OCI-LY7 (cell line): ENCODE measurements at regions not wholly inside any gene's neighbourhood (a gene's known extent, or its start where the extent isn't known, plus 50 kb on each side); places are given as distances from the start of the nearest gene placed in this dataset.

ENCODE experiments used
- EZH2phosphoT487 ChIP-seq: fragments of 200-600 bp; sonication (generic); IDR thresholded peaks from 2 replicates; pipeline ENCODE4 v1.6.1; 2018; ENCODE audit warnings: low read depth, borderline replicate concordance, mild to moderate bottlenecking, mixed run types, antibody characterized with exemption, low read length, moderate library complexity, mixed read lengths
- TF ChIP-seq, protein P1 (sequence below): fragments of 200-600 bp; sonication (generic); conservative IDR thresholded peaks from 2 replicates; pipeline ENCODE4 v1.5.1; 2014; ENCODE audit warnings: mild to moderate bottlenecking, antibody characterized with exemption, low read length, moderate library complexity, mixed read lengths

DNA sequence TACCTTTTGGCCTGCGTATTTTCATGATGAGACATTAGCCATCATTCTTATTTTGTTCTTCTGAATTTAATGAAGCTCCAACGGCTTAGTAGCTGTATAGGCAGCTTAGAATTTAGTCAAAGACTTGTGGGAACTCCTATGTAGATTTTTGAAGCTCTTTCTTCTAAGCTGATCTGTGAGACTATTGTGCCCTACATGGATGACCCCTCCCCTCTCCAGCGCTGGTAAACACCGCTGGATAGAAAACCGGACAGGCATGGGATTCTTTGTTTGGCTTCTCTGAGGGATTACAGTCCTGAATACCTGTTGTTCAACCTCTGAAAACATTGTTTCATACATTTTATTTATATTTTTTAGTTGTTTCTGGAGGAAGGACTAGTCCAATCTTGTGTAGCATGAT is 1353.4 kb downstream of the GRIK2 start:
- TF ChIP-seq, protein P1, sequence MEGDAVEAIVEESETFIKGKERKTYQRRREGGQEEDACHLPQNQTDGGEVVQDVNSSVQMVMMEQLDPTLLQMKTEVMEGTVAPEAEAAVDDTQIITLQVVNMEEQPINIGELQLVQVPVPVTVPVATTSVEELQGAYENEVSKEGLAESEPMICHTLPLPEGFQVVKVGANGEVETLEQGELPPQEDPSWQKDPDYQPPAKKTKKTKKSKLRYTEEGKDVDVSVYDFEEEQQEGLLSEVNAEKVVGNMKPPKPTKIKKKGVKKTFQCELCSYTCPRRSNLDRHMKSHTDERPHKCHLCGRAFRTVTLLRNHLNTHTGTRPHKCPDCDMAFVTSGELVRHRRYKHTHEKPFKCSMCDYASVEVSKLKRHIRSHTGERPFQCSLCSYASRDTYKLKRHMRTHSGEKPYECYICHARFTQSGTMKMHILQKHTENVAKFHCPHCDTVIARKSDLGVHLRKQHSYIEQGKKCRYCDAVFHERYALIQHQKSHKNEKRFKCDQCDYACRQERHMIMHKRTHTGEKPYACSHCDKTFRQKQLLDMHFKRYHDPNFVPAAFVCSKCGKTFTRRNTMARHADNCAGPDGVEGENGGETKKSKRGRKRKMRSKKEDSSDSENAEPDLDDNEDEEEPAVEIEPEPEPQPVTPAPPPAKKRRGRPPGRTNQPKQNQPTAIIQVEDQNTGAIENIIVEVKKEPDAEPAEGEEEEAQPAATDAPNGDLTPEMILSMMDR: no peak
- no peak for TF ChIP-seq EZH2phosphoT487
